ENCODE measurements at regions not wholly inside any gene's neighbourhood (a gene's known extent, or its start where the extent isn't known, plus 50 kb on each side); places are given as distances from the start of the nearest gene placed in this dataset.
"Not testable (repeated sequence)": the region's sequence is repeated elsewhere in the genome, so short reads cannot be mapped to it uniquely, and the experiment has no call there.

- no peak for DNase-seq (ENCODE audit: low spot score)
Measured at GRCh38 chr21:29396951-29397455, 98.3 kb downstream of the BACH1 start.

DNA sequence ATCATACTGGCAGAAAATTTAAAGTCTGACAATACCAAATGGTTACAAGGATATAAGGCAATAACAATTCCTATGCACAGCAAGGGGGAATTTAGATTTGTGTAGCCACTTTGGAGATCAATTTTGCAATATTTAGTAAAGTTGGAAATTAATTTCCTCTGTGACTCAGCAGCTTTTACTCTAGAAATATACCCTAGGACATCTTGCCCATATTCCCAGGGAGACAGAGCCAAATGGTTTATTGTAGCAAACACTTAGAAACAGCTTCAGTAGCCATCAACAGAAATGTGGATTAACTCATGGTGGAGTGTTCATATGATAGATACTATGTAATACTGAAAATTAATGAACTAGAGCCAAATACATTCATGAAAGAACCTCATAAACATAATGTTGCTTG is 104.6 kb downstream of the BACH1 start:
- DNase-seq (ENCODE audit: low spot score), result no peak

DNA sequence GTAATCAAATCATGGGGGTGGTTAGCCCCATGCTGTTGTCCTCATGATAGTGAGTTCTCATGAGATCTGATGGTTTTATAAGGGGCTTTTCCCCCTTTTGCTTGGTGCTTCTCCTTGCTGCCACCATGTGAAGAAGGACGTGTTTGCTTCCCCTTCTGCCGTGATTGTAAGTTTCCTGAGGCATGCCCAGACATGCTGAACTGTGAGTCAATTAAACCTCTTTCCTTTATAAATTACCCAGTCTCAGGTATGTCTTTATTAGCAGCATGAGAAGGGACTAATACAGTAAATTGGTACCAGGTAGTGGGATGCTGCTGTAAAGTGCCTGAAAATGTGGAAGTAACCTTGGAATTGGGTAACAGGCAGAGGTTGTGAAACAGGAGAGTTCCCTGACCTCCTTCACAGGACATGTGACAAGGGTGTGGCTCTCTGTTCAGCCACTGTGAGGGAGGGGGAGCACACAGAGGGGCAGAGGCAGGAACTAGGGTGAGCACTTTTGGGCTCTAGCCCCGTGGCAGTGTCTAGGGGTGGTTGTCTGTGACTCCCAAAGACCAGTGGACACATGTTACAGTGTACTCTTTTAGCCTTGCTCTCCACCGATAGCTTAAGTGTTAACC is 105.3 kb downstream of the BACH1 start:
- no peak for DNase-seq (ENCODE audit: low spot score)

DNA sequence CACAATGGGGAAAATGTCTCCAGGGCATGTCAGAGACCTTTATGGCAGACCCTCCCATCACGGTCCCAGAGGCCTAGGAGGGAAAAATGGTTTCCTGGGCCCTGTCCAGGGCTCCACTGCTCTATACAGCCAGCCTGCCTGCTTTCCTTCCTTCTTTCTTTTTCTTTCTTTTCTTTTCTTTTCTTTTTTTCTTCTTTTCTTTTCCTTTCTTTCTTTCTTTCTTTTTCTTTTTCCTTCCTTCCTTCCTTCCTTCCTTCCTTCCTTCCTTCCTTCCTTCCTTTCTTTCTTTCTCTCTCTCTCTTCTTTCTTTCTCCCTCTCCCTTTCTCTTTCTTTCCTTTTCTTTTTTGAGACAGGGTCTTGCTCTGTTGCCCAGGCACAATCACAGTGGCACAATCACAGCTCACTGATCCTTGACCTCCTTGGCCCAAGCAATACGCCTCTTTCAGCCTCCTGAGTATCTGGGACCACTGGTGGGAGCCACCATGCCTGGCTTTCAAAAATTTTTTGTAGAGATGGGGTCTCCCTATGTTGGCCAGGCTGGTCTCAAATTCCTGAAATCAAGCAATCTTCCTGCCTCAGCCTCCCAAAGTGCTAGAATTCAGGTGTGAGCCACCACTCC is 106.9 kb downstream of the BACH1 start:
- no peak for DNase-seq (ENCODE audit: low spot score)

DNA sequence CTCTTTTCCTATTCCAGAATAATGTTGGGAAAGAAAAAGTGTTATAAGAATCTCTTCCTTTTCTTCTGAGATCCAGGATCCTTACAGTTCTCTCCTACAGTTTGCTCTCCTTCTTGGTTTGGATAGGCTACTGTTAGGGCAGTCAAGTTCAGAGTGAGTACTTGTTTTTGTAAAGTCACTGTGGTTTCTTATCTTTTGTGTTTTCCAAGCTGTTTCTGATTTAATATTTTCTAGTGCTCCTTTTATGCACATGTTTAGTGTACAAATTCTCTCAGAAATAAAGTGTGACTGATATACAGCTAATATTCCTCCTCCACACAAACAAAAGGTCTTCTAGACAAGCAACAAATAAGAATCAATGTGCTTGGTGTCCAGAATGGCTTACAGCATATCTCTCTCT is 107.7 kb downstream of the BACH1 start:
- DNase-seq (ENCODE audit: low spot score), result no peak

DNA sequence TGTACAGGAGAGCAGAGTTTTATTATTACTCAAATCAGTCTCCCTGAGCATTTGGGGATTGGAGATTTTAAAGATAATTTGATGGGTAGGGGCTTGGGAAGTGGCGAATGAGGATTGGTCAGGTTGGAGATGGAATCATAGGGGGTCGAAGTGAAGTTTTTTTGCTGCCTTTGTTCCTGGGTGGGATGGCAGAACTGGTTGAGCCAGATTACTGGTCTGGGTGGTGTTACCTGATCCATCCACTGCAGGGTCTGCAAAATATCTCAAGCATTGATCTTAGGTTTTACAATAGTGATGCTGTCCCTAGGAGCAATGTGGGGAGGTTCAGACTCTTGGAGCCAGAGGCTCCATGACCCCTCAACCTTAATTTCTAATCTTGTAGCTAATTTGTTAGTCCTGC is 108.8 kb downstream of the BACH1 start:
- no peak for DNase-seq (ENCODE audit: low spot score)

GRCh38 chr21:29413683-29414082 is 115.0 kb downstream of the BACH1 start:
- no peak for DNase-seq (ENCODE audit: low spot score)

DNA sequence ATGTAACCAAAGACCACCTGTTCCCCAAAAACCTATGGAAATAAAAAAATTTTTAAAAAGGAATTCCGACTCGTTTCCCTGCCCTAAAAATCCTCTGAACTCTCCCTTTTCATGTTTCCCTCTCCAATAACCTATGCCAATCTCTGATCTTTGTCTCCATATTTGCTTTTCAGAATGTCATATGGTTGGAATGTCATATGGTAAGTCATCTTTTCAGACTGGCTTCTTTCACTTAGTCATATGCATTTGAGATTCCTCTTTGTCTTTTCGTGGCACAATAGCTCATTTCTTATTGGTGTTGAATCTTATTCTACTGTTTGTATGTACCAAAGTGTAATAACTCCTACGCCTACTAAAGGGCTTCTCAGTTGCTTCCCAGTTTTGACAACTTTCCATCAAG is 117.5 kb downstream of the BACH1 start:
- no peak for DNase-seq (ENCODE audit: low spot score)

GRCh38 chr21:29418813-29419212 is 120.1 kb downstream of the BACH1 start:
- no peak for DNase-seq (ENCODE audit: low spot score)

- DNase-seq (ENCODE audit: low spot score), result no peak
Measured at GRCh38 chr21:29419422-29419821, 120.7 kb downstream of the BACH1 start.

- no peak for DNase-seq (ENCODE audit: low spot score)
Measured at GRCh38 chr21:29423099-29423870, 124.6 kb downstream of the BACH1 start.

DNA sequence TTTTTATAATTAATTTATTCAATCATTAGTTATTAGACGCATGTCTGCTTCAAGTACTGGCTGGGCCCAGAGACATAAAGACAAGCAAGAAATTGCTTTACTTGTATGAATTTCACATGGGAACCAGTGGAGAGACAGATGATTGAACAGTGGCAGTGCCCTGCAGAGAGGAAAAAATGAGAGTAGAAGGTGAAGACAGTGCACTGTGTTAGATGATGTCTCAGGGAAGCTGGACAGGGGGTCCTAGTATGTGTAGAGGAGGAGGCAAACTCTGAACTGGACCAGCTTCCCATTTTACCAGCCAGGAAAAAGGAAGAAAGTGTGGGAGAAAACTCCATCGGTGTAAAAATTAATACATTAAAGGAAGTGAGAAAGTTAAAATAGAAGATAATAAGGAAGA is 126.0 kb downstream of the BACH1 start:
- no peak for DNase-seq (ENCODE audit: low spot score)

GRCh38 chr21:29429218-29429617 is 130.5 kb downstream of the BACH1 start:
- DNase-seq (ENCODE audit: low spot score), result no peak

- DNase-seq (ENCODE audit: low spot score), result no peak
Measured at GRCh38 chr21:29430030-29430429, 131.3 kb downstream of the BACH1 start.

GRCh38 chr21:29430576-29430975 is 131.9 kb downstream of the BACH1 start:
- DNase-seq (ENCODE audit: low spot score), result no peak

DNA sequence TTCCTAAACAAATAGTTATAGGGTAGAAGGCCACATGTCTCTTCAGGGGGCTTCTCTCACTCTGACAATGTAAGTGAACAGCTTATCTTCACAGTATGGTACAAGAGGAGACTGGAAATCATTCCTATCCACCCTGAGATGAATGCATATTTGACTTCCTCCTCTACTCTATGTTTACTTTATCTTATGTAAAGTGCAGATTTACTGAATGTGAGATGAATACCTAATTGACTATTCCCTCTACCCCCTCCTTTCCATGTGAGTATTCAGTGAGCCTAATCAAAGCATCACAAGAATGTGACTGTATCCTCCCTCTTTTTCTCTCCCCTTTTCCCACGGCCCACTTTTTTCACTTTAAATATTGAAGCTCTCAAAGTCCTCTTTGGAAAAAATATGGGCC is 132.5 kb downstream of the BACH1 start:
- no peak for DNase-seq (ENCODE audit: low spot score)

DNA sequence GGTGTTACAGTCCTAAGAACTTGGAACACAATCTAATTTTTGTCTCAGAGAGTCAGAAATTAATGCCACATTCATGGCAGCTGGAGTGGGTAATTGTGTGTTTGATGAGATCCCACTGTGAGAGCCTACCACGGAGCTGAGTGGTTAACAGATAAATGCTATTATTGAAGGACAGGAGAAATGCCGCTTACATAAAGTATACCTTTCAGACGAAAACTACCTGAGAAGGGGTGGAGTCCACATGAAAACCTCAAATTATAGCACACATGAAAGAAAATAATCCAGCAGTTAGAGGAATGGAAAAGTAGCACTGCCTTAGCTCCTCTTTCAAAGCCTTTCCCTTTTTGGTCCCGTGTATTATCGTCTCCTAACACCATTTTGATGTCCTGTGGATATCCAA is 133.0 kb downstream of the BACH1 start:
- no peak for DNase-seq (ENCODE audit: low spot score)

GRCh38 chr21:29433366-29434059 is 134.8 kb downstream of the BACH1 start:
- no peak for DNase-seq (ENCODE audit: low spot score)

DNA sequence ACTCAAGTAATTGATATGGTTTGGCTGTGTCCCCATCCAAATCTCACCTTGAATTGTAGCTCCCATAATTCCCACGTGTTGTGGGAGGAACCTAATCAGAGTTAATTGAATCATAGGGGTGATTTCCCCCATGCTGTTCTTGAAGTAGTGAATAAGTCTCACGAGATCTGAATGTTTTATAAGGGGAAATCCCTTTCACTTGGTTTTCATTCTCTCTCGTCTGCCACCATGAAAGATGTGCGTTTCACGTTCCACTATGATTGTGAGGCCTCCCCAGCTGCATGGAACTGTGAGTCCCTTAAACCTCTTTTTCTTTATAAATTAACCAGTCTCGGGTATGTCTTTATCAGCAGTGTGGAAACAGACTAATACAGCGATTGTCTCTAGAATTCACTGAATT is 135.4 kb downstream of the BACH1 start:
- no peak for DNase-seq (ENCODE audit: low spot score)

GRCh38 chr21:29434982-29435381 is 136.3 kb downstream of the BACH1 start:
- not testable (repeated sequence) for DNase-seq (ENCODE audit: low spot score)

DNA sequence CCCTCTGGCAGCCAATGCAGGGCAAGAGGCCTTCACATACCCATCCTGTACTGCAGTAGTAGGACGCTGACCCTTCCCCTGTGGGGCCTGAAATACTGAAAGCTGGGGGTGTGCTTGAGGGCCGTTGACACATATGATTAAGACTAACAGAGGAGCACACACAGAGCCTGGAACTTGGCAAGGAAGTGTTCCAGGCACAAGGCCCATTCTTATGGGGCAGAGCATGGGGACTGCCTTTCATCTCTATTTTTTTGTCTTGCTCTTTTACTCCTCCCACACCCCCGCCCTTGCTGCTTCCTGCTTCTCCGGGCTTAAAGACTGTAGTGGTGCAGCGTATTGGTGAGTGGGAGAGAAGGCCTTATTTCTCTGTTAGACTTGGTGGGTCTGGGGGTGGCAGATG is 137.4 kb downstream of the BACH1 start:
- no peak for DNase-seq (ENCODE audit: low spot score)

DNA sequence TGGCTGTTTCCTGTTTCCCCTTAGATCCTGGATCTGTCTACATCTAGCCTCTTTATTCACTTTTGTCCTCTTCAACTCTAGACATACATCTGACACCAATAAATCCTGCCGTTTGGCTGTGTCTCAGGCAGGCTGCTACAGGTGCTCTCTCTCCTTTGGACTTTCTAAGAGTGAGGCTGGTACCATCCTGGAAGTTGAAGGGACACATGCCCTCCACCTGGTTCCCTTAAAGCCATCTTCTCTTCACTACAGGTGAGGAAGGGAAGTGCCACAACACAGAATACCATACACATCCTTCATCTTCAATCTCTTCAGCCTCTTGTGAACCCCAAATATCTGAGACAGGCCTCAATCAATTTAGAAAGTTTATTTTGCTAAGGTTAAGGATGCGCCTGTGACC is 137.9 kb downstream of the BACH1 start:
- DNase-seq (ENCODE audit: low spot score), result no peak
